GM18861 (cell line): ENCODE measurements at regions not wholly inside any gene's neighbourhood (a gene's known extent, or its start where the extent isn't known, plus 50 kb on each side); places are given as distances from the start of the nearest gene placed in this dataset.

ENCODE experiments used
- ATAC-seq: cut with Tn5 transposase; IDR thresholded peaks from one replicate; pipeline ENCODE4 v1.9.1; 2021; ENCODE audit not compliant: unreplicated experiment

- ATAC-seq, result no peak
Observed at GRCh38 chr3:16658004-16658924, 53.0 kb upstream of the DAZL start.

- no peak for ATAC-seq
Observed at GRCh38 chr3:16658925-16659793, 53.9 kb upstream of the DAZL start.

- ATAC-seq, result no peak
Observed at GRCh38 chr3:16663854-16664712, 58.9 kb upstream of the DAZL start.

GRCh38 chr3:16665282-16665741 lies 60.1 kb upstream of the DAZL start:
- no peak for ATAC-seq

- ATAC-seq, result no peak
Observed at GRCh38 chr3:16666206-16666605, 61.0 kb upstream of the DAZL start.

GRCh38 chr3:16667633-16668032 lies 62.4 kb upstream of the DAZL start:
- no peak for ATAC-seq

GRCh38 chr3:16668776-16669545 lies 63.7 kb upstream of the DAZL start:
- ATAC-seq, result no peak

GRCh38 chr3:16670191-16670590 lies 65.0 kb upstream of the DAZL start:
- no peak for ATAC-seq

GRCh38 chr3:16671690-16672089 lies 66.5 kb upstream of the DAZL start:
- ATAC-seq, result no peak

- no peak for ATAC-seq
Observed at GRCh38 chr3:16673530-16673929, 68.3 kb upstream of the DAZL start.

- ATAC-seq, result no peak
Observed at GRCh38 chr3:16675805-16676204, 70.6 kb upstream of the DAZL start.

- no peak for ATAC-seq
Observed at GRCh38 chr3:16686679-16687078, 81.5 kb upstream of the DAZL start.

- ATAC-seq, result no peak
Observed at GRCh38 chr3:16687221-16687620, 82.0 kb upstream of the DAZL start.

GRCh38 chr3:16692486-16693344 lies 87.5 kb upstream of the DAZL start:
- no peak for ATAC-seq

- ATAC-seq, result no peak
Observed at GRCh38 chr3:16693820-16694219, 88.6 kb upstream of the DAZL start.

GRCh38 chr3:16695710-16696109 lies 90.5 kb upstream of the DAZL start:
- no peak for ATAC-seq

GRCh38 chr3:16697443-16698147 lies 92.4 kb upstream of the DAZL start:
- no peak for ATAC-seq

GRCh38 chr3:16700651-16701050 lies 95.4 kb upstream of the DAZL start:
- ATAC-seq, result no peak

GRCh38 chr3:16704941-16705340 lies 99.7 kb upstream of the DAZL start:
- ATAC-seq, result no peak
